AG04450 (cell line): ENCODE measurements at regions not wholly inside any gene's neighbourhood (a gene's known extent, or its start where the extent isn't known, plus 50 kb on each side); places are given as distances from the start of the nearest gene placed in this dataset.

ENCODE experiments used
- CTCF ChIA-PET: fragments of 300-600, 350-600 bp; formaldehyde crosslinking; extraction: SDS; loops from one replicate; lab custom pipeline; 2022; ENCODE audit warnings: antibody characterized with exemption, inconsistent platforms; lab: Charles Lee
- POLR2A ChIA-PET: fragments of 350-600 bp; formaldehyde crosslinking; extraction: SDS; loops from one replicate; lab custom pipeline; 2021; ENCODE audit warnings: antibody characterized with exemption, inconsistent platforms; lab: Yijun Ruan, JAX
- DNase-seq: peaks from one replicate; pipeline ENCODE4 v3.0.0-alpha.2; 2011; ENCODE audit warnings: low read depth, low spot score
- H3K27ac ChIP-seq: one replicate; pipeline ENCODE4 v1.5.1; 2012; ENCODE audit warnings: low read depth, low read length, control low read depth
- H3K27me3 ChIP-seq: one replicate; pipeline ENCODE4 v1.6.0; 2012; ENCODE audit warnings: low read length; ENCODE audit not compliant: control insufficient read depth, insufficient read depth
- H3K4me3 ChIP-seq: 2 replicates; pipeline ENCODE4 v1.5.1; 2011; ENCODE audit warnings: mild to moderate bottlenecking, low read depth, low read length, control low read depth
- H3K9me3 ChIP-seq: 2 replicates; pipeline ENCODE4 v1.5.1; 2012; ENCODE audit warnings: low read length; ENCODE audit not compliant: control insufficient read depth, insufficient read depth
- TF ChIP-seq, protein P1 (sequence below): IDR thresholded peaks from 2 replicates; pipeline ENCODE4 v1.5.1; 2011; ENCODE audit warnings: low read depth, low read length, control low read depth, inconsistent platforms

DNA sequence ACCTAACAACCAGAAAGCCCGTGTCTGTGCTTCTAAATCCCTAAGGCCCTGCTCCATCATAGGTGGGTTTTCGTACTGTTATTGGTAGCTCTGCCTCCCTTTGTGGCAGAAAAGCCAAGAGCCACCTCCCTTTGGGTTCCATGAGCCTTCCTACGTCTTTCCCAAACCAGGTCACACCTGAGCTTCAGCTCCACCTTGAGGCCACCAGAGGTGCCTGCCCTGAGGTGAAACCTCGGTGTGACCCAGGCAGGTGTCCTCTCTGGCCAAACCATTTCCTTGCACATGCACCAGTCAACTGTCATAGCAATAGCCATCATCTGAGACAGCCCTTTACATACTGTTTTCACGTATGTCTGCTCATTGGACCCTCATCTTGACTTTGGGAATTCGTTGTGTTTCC lies 188.0 kb upstream of the RBPJ start:
- ChIA-PET CTCF (no interaction called here), POLR2A (no interaction called here)
- no peak for DNase-seq
- Histone ChIP-seq H3K27ac (no peak overlapping the region), H3K9me3 (peaks cover 3% of the 10 kb centered on the region; the same call in 1 of the 2 replicates), H3K4me3 (no peak overlapping the region), H3K27me3 (no peaks in the 10 kb centered on the region)
- TF ChIP-seq, protein P1, sequence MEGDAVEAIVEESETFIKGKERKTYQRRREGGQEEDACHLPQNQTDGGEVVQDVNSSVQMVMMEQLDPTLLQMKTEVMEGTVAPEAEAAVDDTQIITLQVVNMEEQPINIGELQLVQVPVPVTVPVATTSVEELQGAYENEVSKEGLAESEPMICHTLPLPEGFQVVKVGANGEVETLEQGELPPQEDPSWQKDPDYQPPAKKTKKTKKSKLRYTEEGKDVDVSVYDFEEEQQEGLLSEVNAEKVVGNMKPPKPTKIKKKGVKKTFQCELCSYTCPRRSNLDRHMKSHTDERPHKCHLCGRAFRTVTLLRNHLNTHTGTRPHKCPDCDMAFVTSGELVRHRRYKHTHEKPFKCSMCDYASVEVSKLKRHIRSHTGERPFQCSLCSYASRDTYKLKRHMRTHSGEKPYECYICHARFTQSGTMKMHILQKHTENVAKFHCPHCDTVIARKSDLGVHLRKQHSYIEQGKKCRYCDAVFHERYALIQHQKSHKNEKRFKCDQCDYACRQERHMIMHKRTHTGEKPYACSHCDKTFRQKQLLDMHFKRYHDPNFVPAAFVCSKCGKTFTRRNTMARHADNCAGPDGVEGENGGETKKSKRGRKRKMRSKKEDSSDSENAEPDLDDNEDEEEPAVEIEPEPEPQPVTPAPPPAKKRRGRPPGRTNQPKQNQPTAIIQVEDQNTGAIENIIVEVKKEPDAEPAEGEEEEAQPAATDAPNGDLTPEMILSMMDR, result no peak

DNA sequence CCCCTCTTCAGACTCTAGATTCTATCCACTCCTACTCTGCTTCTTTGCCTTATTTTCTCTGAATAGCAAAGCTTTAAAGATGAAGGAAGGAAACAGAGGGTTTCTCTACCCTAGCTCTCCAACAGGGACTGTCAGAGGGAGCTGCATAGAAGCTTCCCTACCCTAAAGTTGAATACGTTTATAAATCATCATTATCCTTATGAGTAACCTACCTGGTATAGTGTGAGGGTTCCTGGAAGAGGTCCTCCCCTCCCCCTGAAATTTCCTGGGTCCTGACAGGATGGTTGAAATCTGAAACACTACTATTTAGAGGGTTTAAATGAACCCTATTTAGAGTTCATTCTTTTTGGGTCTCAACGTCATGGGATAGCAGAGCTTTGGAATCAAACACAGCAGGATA lies 187.0 kb upstream of the RBPJ start:
- POLR2A ChIA-PET, result no interaction called here
- H3K27me3 ChIP-seq, result no peaks in the 10 kb centered on the region
- H3K4me3 ChIP-seq, result no peak overlapping the region
- no peak overlapping the region for H3K27ac ChIP-seq
- CTCF ChIA-PET, result no interaction called here
- TF ChIP-seq, protein P1, result no peak
- DNase-seq, result no peak
- H3K9me3 ChIP-seq, result peaks cover 3% of the 10 kb centered on the region; the same call in 1 of the 2 replicates

DNA sequence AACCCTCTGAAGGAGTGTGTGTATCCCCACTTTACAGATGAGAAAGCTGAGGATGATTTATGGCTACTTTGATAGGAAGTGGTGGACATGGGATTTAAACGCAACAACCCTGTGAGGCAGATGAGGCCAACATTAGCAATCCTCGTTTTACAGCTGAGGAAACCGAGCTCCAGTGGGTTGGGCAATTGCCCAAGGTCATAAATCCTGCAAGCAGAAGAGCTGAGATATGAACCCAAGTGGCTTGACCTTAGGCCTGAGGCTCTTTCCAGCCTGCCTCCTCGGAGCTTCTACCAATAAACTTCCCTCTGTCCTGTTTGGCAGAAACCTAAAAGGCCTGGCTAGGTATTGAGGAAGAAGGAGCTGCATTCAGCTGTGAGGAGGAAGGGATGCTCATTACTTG lies 185.5 kb upstream of the RBPJ start:
- Histone ChIP-seq H3K4me3 (no peak overlapping the region), H3K27me3 (no peaks in the 10 kb centered on the region), H3K27ac (no peak overlapping the region), H3K9me3 (peaks cover 3% of the 10 kb centered on the region; the same call in 1 of the 2 replicates)
- DNase-seq, result no peak
- TF ChIP-seq, protein P1, result no peak
- ChIA-PET POLR2A (no interaction called here), CTCF (no interaction called here)

DNA sequence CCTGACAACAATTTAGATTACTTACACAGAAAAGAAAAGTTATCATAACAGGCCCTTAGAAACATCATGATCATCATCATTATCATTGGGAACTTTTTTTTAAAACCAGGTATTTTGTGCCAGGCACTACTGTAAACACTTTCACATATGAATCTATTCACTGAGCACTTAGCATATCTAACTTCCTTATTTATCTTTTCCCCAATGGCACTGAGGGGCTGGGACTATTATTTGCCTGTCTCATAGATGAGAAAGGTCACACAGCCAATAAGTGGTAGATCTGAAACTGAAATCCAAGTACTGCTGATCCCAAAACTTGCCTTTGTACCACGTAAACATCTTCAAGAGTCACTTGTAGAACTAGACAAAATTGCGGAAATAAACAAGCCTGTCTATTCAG lies 184.2 kb upstream of the RBPJ start:
- Histone ChIP-seq H3K4me3 (no peak overlapping the region), H3K27ac (no peak overlapping the region), H3K27me3 (no peaks in the 10 kb centered on the region), H3K9me3 (peaks cover 3% of the 10 kb centered on the region; the same call in 1 of the 2 replicates)
- DNase-seq, result no peak
- POLR2A ChIA-PET, result no interaction called here
- CTCF ChIA-PET, result no interaction called here
- TF ChIP-seq, protein P1, result no peak

DNA sequence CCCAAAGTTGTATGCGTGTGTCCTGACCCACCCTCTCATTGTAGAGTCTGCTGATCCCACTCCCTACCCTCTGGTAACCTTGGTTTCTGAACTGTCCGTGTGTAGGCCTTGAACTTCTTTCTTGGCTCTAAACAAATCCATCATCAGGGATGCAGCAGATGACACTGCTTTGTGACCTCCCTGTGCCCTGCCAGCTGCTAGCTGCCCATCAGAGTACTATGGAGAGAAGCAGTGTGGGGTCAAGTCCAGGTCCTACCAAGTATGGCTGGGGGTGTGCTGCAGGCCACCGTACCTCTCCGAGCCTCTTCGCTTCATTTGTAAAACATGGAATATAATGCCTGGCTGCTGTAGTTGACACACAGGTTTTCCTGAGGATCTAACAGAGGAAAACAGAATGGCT lies 183.5 kb upstream of the RBPJ start:
- Histone ChIP-seq H3K27me3 (no peaks in the 10 kb centered on the region), H3K4me3 (no peak overlapping the region), H3K9me3 (peaks cover 3% of the 10 kb centered on the region; the same call in 1 of the 2 replicates), H3K27ac (no peak overlapping the region)
- DNase-seq, result no peak
- CTCF ChIA-PET, result no interaction called here
- POLR2A ChIA-PET, result no interaction called here
- TF ChIP-seq, protein P1, result no peak
